DOHH2 (cell line): ENCODE measurements at regions not wholly inside any gene's neighbourhood (a gene's known extent, or its start where the extent isn't known, plus 50 kb on each side); places are given as distances from the start of the nearest gene placed in this dataset.

Experiments
- H3F3A ChIP-seq: fragments of 200-600 bp; sonication (generic), shearing (Covaris generic); 2 replicates; pipeline ENCODE4 v1.6.0; 2016; ENCODE audit warnings: antibody characterized with exemption, mild to moderate bottlenecking; ENCODE audit not compliant: control insufficient read depth, insufficient read depth
- H3K27ac ChIP-seq: fragments of 200-600 bp; sonication (generic); 2 replicates; pipeline ENCODE4 v1.5.1; 2014; ENCODE audit warnings: low read depth, mild to moderate bottlenecking, low read length, moderate library complexity
- H3K27me3 ChIP-seq: fragments of 200-600 bp; sonication (generic); 2 replicates; pipeline ENCODE4 v1.6.1; 2014; ENCODE audit warnings: mild to moderate bottlenecking, low read length, mixed read lengths; ENCODE audit not compliant: control insufficient read depth
- H3K36me3 ChIP-seq: fragments of 200-600 bp; sonication (generic); 2 replicates; pipeline ENCODE4 v1.6.1; 2014; ENCODE audit warnings: mild to moderate bottlenecking, low read length, moderate library complexity, mixed read lengths; ENCODE audit not compliant: control insufficient read depth
- H3K4me1 ChIP-seq: fragments of 200-600 bp; sonication (generic); 2 replicates; pipeline ENCODE4 v1.6.1; 2014; ENCODE audit warnings: mild to moderate bottlenecking, low read length, mixed read lengths; ENCODE audit not compliant: control insufficient read depth
- H3K4me2 ChIP-seq: fragments of 200-600 bp; sonication (generic); 2 replicates; pipeline ENCODE4 v1.6.0; 2014; ENCODE audit warnings: mild to moderate bottlenecking, low read length, moderate library complexity
- H3K4me3 ChIP-seq: fragments of 200-600 bp; sonication (generic); 2 replicates; pipeline ENCODE4 v1.5.1; 2014; ENCODE audit warnings: mild to moderate bottlenecking, low read length, mixed read lengths
- H3K79me2 ChIP-seq: fragments of 200-600 bp; sonication (generic); 2 replicates; pipeline ENCODE4 v1.6.1; 2014; ENCODE audit warnings: mild to moderate bottlenecking, low read length, mixed read lengths; ENCODE audit not compliant: control insufficient read depth
- H3K9me2 ChIP-seq: fragments of 200-600 bp; sonication (generic); replicated peaks from 2 replicates; pipeline ENCODE4 v1.6.1; 2014; ENCODE audit warnings: mild to moderate bottlenecking, low read length, mixed read lengths; ENCODE audit not compliant: control insufficient read depth
- H3K9me3 ChIP-seq: fragments of 200-600 bp; sonication (generic); 2 replicates; pipeline ENCODE4 v1.6.1; 2014; ENCODE audit warnings: antibody characterized with exemption, low read length, mixed read lengths; ENCODE audit not compliant: control insufficient read depth, insufficient read depth
- H4K20me1 ChIP-seq: fragments of 200-600 bp; sonication (generic); 2 replicates; pipeline ENCODE4 v1.6.0; 2014; ENCODE audit warnings: low read depth, mild to moderate bottlenecking, antibody characterized with exemption, low read length, moderate library complexity; ENCODE audit not compliant: control insufficient read depth, insufficient read depth
- CTCF ChIP-seq: fragments of 200-600 bp; sonication (generic); IDR thresholded peaks from one replicate; pipeline ENCODE4 v1.5.1; 2014; ENCODE audit warnings: antibody characterized with exemption, mild to moderate bottlenecking, low read depth, low read length; ENCODE audit not compliant: poor library complexity, severe bottlenecking
- EZH2phosphoT487 ChIP-seq: fragments of 200-600 bp; sonication (generic); IDR thresholded peaks from 2 replicates; pipeline ENCODE4 v1.6.1; 2017; ENCODE audit warnings: borderline replicate concordance, mild to moderate bottlenecking, antibody characterized with exemption, low read length, moderate library complexity, mixed read lengths

- Histone ChIP-seq H3F3A (no peaks in the 10 kb centered on the region), H4K20me1 (no peaks in the 10 kb centered on the region), H3K36me3 (no peaks in the 10 kb centered on the region), H3K4me1 (no peaks in the 10 kb centered on the region), H3K27ac (no peak overlapping the region), H3K4me3 (no peak overlapping the region), H3K4me2 (no peak overlapping the region), H3K9me2 (no peaks in the 10 kb centered on the region), H3K79me2 (no peaks in the 10 kb centered on the region), H3K27me3 (no peaks in the 10 kb centered on the region), H3K9me3 (no peaks in the 10 kb centered on the region)
- TF ChIP-seq EZH2phosphoT487 = no peak
- no peak for TF ChIP-seq CTCF
Observed at GRCh38 chr3:5572168-5572567, 384.7 kb downstream of the EDEM1 start.

DNA sequence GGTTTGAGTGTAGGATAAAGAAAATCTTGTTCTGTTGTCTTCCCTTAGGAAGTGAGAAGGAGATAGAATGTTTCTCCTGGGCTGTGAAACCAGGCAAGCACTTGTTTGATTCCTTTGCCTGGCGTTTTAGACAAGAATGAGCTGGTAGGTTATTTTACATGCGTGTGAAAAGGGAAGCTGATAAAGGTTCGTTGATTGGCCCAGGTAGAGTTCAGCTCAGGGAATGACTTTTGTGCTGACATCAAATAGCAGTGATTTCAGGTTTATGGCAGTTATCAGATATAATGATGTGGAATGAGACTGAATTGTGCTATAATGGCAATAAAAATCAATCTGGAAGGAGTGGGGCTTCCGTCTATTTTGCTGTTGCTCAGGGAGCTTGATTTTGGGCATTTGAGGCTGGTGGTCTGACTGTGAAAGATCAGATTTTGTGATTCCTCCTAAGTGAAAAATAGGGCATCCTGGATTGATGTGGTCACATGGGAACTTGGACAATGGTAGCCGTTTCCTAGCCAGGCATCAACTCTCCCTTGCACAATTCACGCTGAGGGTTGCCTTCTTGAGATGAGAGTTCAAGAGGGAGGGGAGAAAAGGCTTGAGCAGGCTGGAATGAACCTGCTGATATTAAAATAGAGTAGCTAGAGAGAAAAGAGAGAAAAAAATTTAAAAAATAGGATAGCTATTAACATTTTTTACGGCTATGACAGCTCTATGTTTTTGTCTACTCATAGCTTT lies 388.9 kb downstream of the EDEM1 start:
- TF ChIP-seq CTCF = no peak
- no peak for TF ChIP-seq EZH2phosphoT487
- Histone ChIP-seq H3K4me3 (no peak overlapping the region), H3K36me3 (no peaks in the 10 kb centered on the region), H3K9me2 (no peaks in the 10 kb centered on the region), H3K4me1 (no peaks in the 10 kb centered on the region), H3K4me2 (no peak overlapping the region), H3F3A (no peaks in the 10 kb centered on the region), H3K9me3 (no peaks in the 10 kb centered on the region), H3K27ac (no peak overlapping the region), H3K79me2 (no peaks in the 10 kb centered on the region), H4K20me1 (no peaks in the 10 kb centered on the region), H3K27me3 (no peaks in the 10 kb centered on the region)

DNA sequence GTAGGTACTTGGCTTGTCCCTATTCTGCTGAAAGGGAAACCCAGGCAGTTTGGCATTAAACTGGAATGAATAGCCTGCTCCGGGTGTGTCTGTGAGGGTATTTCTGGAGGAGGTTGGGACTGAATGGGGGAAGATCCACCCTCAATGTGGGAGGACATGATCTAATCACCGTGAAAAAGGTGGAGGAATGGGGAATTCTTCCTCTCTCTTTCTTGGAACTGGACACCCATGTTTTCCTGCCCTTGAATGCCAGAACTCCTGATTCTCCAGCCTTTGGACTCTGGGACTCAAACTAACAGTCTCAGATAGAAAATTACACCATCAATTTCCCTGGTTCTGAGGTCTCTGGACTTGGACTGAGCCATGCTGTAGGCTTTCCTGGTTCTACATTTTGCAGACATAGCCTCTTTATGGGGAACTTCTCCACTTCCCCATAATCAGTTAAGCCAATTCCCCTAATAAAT lies 391.7 kb downstream of the EDEM1 start:
- Histone ChIP-seq H3K9me2 (no peaks in the 10 kb centered on the region), H3K79me2 (no peaks in the 10 kb centered on the region), H3K4me3 (no peak overlapping the region), H3K4me1 (no peaks in the 10 kb centered on the region), H3K9me3 (no peaks in the 10 kb centered on the region), H3F3A (no peaks in the 10 kb centered on the region), H3K27ac (no peak overlapping the region), H3K36me3 (no peaks in the 10 kb centered on the region), H4K20me1 (no peaks in the 10 kb centered on the region), H3K27me3 (no peaks in the 10 kb centered on the region), H3K4me2 (no peak overlapping the region)
- TF ChIP-seq CTCF (no peak), EZH2phosphoT487 (no peak)
